ENCODE measurements at regions not wholly inside any gene's neighbourhood (a gene's known extent, or its start where the extent isn't known, plus 50 kb on each side); places are given as distances from the start of the nearest gene placed in this dataset.

DNA sequence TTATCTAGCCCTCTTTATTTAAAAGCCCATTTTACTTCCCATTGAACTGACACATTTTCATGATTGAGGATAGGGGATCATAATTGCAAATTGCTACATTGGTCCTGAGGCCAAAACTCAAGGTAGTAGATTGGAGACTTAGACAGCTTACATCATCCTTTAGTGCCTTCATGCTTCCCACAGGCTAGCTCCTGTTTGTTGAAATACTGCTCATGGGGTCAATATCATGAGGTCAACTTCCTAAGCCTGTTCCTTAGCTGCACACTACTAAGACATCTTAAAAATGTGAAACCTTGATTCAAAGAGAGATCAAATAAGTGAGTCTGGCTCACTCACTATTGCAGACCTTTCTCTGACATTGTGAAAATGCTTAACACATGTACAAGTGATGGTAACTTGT, 113.0 kb downstream of the TBC1D30 start (continued):
- no peak for TF ChIP-seq BACH1 (IDR thresholded peaks at IDR 0.05; ENCODE audit: low read length)
- TF ChIP-seq, protein P1, sequence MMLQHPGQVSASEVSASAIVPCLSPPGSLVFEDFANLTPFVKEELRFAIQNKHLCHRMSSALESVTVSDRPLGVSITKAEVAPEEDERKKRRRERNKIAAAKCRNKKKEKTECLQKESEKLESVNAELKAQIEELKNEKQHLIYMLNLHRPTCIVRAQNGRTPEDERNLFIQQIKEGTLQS (IDR thresholded peaks at IDR 0.05; ENCODE audit: insufficient read depth, low read depth, low read length), result no peak
